ENCODE measurements at regions not wholly inside any gene's neighbourhood (a gene's known extent, or its start where the extent isn't known, plus 50 kb on each side); places are given as distances from the start of the nearest gene placed in this dataset.

GRCh38 chr2:215796140-215796855 lies 217.1 kb downstream of the MREG start:
- no peak overlapping the region for H3K9ac ChIP-seq (ENCODE audit: low read depth in 1 of 2, low read length in 2 of 2)
- no peaks in the 10 kb centered on the region for H3K9me3 ChIP-seq (ENCODE audit: control insufficient read depth in 4 of 4, low read length in 3 of 4)
- H3K27ac ChIP-seq (ENCODE audit: low read depth in 1 of 2, low read length in 2 of 2): no peak overlapping the region
- H3K4me3 ChIP-seq (ENCODE audit: low read depth in 1 of 3, low read length in 3 of 3): no peak overlapping the region
- no peak for TF ChIP-seq MAX (IDR thresholded peaks at IDR 0.05)
- no peaks in the 10 kb centered on the region for H3K36me3 ChIP-seq (ENCODE audit: control insufficient read depth in 4 of 4, insufficient read depth in 3 of 4, low read depth in 1 of 4, low read length in 3 of 4)
- 69% methylated on average over 4 of the region's 4 CpGs for WGBS
- H3K4me1 ChIP-seq (ENCODE audit: control insufficient read depth in 4 of 4, insufficient read depth in 4 of 4, low read length in 3 of 4): peaks cover 0 to 5% (median 2%) of the 10 kb centered on the region in 4 donors
- DNase-seq (ENCODE audit: low spot score): no peak
- no peaks in the 10 kb centered on the region for H3K27me3 ChIP-seq (ENCODE audit: control insufficient read depth in 4 of 4, insufficient read depth in 4 of 4, low read length in 3 of 4)

DNA sequence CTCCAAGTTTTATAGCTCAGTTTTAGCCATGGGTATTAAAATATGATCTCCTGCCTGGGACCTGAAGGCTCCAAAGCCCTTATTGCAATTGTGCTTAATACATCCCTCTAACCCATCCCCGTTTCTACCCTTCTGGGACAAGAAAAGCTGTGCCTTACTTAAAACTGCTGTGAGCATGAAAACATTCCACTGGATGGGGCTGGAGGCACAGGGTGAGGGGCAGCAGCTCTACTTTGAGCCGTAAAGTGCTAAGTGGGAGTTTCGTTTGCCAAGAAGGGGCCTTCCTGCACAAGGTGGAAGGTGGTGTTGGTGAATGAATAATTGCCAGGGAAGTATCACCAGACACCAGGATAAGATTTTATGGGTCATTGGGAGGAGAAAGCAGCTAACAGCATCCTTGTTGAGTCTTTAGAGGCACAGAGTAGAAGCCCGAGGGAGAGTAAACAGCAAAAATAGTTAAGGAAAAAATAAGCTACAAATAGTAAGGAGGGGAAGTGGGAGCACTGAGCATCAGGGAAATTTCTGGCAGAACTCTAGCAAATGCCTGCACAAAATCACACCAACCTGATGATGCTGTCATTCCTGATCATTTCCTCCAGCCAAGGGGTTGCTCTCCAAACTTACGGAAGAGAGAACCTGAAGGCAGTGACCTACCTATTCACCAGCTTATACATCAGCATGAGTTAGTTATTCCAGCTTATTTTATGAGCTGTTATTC lies 218.4 kb downstream of the MREG start:
- Histone ChIP-seq H3K27me3 (ENCODE audit: control insufficient read depth in 4 of 4, insufficient read depth in 4 of 4, low read length in 3 of 4) (no peaks in the 10 kb centered on the region), H3K4me1 (ENCODE audit: control insufficient read depth in 4 of 4, insufficient read depth in 4 of 4, low read length in 3 of 4) (peaks cover 0 to 5% (median 2%) of the 10 kb centered on the region in 4 donors), H3K9ac (ENCODE audit: low read depth in 1 of 2, low read length in 2 of 2) (no peak overlapping the region), H3K4me3 (ENCODE audit: low read depth in 1 of 3, low read length in 3 of 3) (no peak overlapping the region), H3K9me3 (ENCODE audit: control insufficient read depth in 4 of 4, low read length in 3 of 4) (no peaks in the 10 kb centered on the region), H3K36me3 (ENCODE audit: control insufficient read depth in 4 of 4, insufficient read depth in 3 of 4, low read depth in 1 of 4, low read length in 3 of 4) (no peaks in the 10 kb centered on the region), H3K27ac (ENCODE audit: low read depth in 1 of 2, low read length in 2 of 2) (no peak overlapping the region)
- WGBS: 85% methylated on average over 5 of the region's 5 CpGs
- no peak for TF ChIP-seq RAD21 (IDR thresholded peaks at IDR 0.05)
- no peak for TF ChIP-seq RXRA (IDR thresholded peaks at IDR 0.05)
- no peak for TF ChIP-seq FOXA2 (IDR thresholded peaks at IDR 0.05)
- TF ChIP-seq, protein P1, sequence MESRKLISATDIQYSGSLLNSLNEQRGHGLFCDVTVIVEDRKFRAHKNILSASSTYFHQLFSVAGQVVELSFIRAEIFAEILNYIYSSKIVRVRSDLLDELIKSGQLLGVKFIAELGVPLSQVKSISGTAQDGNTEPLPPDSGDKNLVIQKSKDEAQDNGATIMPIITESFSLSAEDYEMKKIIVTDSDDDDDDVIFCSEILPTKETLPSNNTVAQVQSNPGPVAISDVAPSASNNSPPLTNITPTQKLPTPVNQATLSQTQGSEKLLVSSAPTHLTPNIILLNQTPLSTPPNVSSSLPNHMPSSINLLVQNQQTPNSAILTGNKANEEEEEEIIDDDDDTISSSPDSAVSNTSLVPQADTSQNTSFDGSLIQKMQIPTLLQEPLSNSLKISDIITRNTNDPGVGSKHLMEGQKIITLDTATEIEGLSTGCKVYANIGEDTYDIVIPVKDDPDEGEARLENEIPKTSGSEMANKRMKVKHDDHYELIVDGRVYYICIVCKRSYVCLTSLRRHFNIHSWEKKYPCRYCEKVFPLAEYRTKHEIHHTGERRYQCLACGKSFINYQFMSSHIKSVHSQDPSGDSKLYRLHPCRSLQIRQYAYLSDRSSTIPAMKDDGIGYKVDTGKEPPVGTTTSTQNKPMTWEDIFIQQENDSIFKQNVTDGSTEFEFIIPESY (IDR thresholded peaks at IDR 0.05): no peak
- TF ChIP-seq SP1 (IDR thresholded peaks at IDR 0.05): no peak
- TF ChIP-seq GABPA (IDR thresholded peaks at IDR 0.05 in 1 of 2, conservative IDR thresholded peaks at IDR 0.05 in 1 of 2): no peak
- no peak for TF ChIP-seq TAF1 (conservative IDR thresholded peaks at IDR 0.05)
- no peak for TF ChIP-seq ATF3 (IDR thresholded peaks at IDR 0.05)
- TF ChIP-seq HNF4A (conservative IDR thresholded peaks at IDR 0.05): no peak
- TF ChIP-seq REST (IDR thresholded peaks at IDR 0.05): no peak
- DNase-seq (ENCODE audit: low spot score): no peak

Measured in liver (tissue), 7 donors.